GM12878 (cell line): ENCODE measurements at regions not wholly inside any gene's neighbourhood (a gene's known extent, or its start where the extent isn't known, plus 50 kb on each side); places are given as distances from the start of the nearest gene placed in this dataset.

ENCODE experiments used
- HCFC1 ChIP-seq: fragments of 150-350 bp; IDR thresholded peaks from 2 replicates; pipeline ENCODE4 v1.6.1; 2014; ENCODE audit warnings: low read length
- MEF2A ChIP-seq: IDR thresholded peaks from 2 replicates; pipeline ENCODE4 v1.6.1; 2011; ENCODE audit warnings: low read depth, mild to moderate bottlenecking, low read length, moderate library complexity; ENCODE audit not compliant: insufficient read depth
- PAX5 ChIP-seq: IDR thresholded peaks from 2 replicates; pipeline ENCODE4 v1.6.1; 2011; ENCODE audit warnings: low read depth, low read length, borderline replicate concordance
- POLR2A ChIP-seq: IDR thresholded peaks from 2 replicates; pipeline ENCODE4 v1.6.1; 2011; ENCODE audit warnings: low read depth, mild to moderate bottlenecking, low read length
- TF ChIP-seq, protein P1 (sequence below), 3 experiments: IDR thresholded peaks in 2 of 3; conservative IDR thresholded peaks in 1 of 3; 2 replicates each; pipeline ENCODE4 v1.5.1; 2011; ENCODE audit warnings: low read depth in 3 of 3, low read length in 3 of 3, mild to moderate bottlenecking in 3 of 3, control low read depth in 2 of 3, moderate library complexity in 2 of 3, inconsistent platforms in 1 of 3, mixed read lengths in 1 of 3; ENCODE audit not compliant: control insufficient read depth in 2 of 3, insufficient read depth in 1 of 3; ENCODE audit errors: extremely low read depth in 1 of 3
- TF ChIP-seq, protein P2 (sequence below): IDR thresholded peaks from 2 replicates; pipeline ENCODE4 v1.6.1; 2012; ENCODE audit warnings: mild to moderate bottlenecking, low read depth, low read length

DNA sequence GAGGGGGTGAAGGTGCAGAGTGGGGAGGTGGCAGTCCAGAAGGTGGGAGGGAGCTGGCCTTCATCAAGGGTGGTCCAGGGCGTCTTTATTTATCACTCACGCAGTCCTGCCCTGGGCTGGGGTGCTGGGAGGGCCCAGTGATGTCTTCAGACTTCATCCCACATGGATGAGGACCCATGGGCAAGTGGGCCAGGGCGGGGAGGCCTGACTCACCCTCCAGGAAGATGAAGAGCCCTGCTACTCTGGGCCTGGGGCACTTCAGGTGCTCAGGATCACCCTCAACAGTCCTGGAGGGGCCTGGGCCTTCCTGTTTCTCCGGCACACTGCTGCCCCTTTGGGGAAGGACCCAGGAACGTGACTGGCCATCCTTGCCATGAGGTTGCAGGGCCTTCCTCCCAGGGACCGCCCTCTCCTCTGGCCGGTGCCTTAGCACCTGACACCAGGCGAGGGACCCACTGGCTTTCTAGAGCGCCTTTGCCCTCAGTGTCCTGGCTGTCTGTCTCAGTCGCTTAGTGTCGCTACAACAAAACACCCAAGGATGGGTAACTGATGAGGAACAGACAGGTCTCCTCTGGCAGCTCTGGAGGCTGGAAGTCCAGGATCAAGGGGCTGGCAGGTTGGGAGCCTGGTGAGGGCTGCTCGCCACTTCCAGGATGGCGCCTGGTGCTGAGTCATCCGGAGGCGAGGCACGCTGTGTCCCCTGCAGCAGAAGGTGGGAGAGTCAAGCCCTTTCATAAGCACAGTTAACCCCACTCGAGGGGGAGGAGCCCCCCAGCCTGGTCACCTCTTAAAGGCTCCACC lies 57.8 kb upstream of the HS6ST1 start:
- TF ChIP-seq MEF2A (no peak), HCFC1 (no peak), PAX5 (no peak), POLR2A (no peak)
- TF ChIP-seq, protein P1, sequence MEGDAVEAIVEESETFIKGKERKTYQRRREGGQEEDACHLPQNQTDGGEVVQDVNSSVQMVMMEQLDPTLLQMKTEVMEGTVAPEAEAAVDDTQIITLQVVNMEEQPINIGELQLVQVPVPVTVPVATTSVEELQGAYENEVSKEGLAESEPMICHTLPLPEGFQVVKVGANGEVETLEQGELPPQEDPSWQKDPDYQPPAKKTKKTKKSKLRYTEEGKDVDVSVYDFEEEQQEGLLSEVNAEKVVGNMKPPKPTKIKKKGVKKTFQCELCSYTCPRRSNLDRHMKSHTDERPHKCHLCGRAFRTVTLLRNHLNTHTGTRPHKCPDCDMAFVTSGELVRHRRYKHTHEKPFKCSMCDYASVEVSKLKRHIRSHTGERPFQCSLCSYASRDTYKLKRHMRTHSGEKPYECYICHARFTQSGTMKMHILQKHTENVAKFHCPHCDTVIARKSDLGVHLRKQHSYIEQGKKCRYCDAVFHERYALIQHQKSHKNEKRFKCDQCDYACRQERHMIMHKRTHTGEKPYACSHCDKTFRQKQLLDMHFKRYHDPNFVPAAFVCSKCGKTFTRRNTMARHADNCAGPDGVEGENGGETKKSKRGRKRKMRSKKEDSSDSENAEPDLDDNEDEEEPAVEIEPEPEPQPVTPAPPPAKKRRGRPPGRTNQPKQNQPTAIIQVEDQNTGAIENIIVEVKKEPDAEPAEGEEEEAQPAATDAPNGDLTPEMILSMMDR (IDR thresholded peaks at IDR 0.05 in 2 of 3, conservative IDR thresholded peaks at IDR 0.05 in 1 of 3; ENCODE audit: control insufficient read depth in 2 of 3, extremely low read depth in 1 of 3, insufficient read depth in 1 of 3, low read depth in 3 of 3, low read length in 3 of 3), result no peak
- TF ChIP-seq, protein P2, sequence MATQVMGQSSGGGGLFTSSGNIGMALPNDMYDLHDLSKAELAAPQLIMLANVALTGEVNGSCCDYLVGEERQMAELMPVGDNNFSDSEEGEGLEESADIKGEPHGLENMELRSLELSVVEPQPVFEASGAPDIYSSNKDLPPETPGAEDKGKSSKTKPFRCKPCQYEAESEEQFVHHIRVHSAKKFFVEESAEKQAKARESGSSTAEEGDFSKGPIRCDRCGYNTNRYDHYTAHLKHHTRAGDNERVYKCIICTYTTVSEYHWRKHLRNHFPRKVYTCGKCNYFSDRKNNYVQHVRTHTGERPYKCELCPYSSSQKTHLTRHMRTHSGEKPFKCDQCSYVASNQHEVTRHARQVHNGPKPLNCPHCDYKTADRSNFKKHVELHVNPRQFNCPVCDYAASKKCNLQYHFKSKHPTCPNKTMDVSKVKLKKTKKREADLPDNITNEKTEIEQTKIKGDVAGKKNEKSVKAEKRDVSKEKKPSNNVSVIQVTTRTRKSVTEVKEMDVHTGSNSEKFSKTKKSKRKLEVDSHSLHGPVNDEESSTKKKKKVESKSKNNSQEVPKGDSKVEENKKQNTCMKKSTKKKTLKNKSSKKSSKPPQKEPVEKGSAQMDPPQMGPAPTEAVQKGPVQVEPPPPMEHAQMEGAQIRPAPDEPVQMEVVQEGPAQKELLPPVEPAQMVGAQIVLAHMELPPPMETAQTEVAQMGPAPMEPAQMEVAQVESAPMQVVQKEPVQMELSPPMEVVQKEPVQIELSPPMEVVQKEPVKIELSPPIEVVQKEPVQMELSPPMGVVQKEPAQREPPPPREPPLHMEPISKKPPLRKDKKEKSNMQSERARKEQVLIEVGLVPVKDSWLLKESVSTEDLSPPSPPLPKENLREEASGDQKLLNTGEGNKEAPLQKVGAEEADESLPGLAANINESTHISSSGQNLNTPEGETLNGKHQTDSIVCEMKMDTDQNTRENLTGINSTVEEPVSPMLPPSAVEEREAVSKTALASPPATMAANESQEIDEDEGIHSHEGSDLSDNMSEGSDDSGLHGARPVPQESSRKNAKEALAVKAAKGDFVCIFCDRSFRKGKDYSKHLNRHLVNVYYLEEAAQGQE, result no peak
